Erythroblast (primary cell): ENCODE measurements at regions not wholly inside any gene's neighbourhood (a gene's known extent, or its start where the extent isn't known, plus 50 kb on each side); places are given as distances from the start of the nearest gene placed in this dataset.

ENCODE experiments used
- GATA1 ChIP-seq: IDR thresholded peaks from 2 replicates; pipeline ENCODE4 v1.6.1; 2011; ENCODE audit warnings: low read depth, mild to moderate bottlenecking, control low read depth, low read length, moderate library complexity
- POLR2A ChIP-seq: IDR thresholded peaks from 2 replicates; pipeline ENCODE4 v1.6.1; 2011; ENCODE audit warnings: mild to moderate bottlenecking, low read length

DNA sequence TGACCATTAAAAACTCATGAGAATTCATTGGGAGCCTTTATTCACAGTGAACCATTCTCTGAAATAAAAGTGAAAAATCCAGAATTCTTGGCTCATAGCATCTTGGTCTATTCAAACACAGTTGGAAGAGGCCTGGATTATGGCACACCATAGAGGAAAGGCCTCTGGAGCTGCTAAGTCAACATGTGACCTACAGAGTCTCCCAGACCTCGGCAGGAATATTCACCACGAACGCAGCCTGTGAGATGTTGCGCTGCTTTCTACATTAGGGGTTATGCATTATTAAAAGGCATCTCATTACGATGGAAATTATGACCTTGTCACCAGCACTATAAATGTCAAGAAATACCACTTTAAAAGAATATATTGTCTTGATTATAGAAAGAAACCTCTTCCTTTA, 132.6 kb downstream of the EFNB2 start:
- TF ChIP-seq POLR2A (no peak), GATA1 (no peak)
